ENCODE measurements at regions not wholly inside any gene's neighbourhood (a gene's known extent, or its start where the extent isn't known, plus 50 kb on each side); places are given as distances from the start of the nearest gene placed in this dataset.

DNA sequence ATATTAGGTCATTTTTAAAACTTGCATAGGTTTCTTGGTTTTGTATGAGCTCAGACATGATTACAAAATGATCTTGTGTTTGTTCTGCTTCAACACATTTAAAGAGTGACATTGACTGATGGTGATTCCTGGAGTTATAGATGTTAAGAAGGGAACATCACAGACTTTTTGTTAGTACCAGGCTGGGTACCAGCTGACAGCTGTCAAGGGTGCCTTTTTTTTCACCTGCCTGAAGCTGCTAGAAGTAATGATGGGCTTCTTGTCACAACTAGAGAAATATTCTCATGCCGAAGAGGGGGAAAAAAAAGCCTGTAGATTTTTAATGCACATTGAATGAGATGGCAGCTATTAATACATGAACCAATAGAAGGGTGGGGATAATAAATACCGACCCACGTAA lies 226.6 kb upstream of the TRAM1L1 start:
- H3K4me3 ChIP-seq (ENCODE audit: low read length), result no peak overlapping the region
- TF ChIP-seq, protein P1, sequence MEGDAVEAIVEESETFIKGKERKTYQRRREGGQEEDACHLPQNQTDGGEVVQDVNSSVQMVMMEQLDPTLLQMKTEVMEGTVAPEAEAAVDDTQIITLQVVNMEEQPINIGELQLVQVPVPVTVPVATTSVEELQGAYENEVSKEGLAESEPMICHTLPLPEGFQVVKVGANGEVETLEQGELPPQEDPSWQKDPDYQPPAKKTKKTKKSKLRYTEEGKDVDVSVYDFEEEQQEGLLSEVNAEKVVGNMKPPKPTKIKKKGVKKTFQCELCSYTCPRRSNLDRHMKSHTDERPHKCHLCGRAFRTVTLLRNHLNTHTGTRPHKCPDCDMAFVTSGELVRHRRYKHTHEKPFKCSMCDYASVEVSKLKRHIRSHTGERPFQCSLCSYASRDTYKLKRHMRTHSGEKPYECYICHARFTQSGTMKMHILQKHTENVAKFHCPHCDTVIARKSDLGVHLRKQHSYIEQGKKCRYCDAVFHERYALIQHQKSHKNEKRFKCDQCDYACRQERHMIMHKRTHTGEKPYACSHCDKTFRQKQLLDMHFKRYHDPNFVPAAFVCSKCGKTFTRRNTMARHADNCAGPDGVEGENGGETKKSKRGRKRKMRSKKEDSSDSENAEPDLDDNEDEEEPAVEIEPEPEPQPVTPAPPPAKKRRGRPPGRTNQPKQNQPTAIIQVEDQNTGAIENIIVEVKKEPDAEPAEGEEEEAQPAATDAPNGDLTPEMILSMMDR (IDR thresholded peaks at IDR 0.05; ENCODE audit: insufficient read depth, low read depth, low read length, missing control alignments), result no peak
- DNase-seq (ENCODE audit: low read depth), result no peak

DNA sequence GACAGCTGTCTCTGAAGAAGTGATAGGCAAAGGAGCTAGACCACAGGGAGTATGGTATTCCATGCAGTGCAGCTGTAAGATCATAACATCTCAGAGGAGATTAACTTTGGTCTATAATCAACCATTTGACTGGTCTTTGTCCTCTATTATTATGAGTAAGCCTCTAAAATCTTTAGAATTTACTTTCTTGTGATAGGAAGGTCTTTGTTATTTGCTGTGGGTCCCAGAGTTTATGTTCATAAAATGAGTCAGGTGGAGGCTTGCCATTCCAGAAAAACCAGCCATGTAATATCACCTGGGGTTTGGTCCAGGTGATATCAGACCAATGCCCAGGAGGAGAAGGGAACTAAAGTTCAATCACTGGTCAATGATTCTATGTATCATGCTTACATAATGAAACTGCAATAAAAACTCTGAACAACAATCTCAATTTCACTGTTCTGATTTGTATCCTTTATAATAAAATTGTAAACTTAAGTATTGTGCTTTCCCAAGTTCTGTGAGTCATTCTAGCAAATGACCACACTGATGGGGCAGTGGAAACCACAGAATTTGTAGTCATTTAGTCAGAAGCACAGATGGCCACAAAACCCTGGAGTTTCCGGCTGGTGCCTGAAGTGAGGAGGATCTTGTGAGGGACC lies 239.6 kb upstream of the TRAM1L1 start:
- H3K4me3 ChIP-seq (ENCODE audit: low read length), result no peak overlapping the region
- peak; percentile 72 for DNase-seq (ENCODE audit: low read depth)
- TF ChIP-seq, protein P1 (IDR thresholded peaks at IDR 0.05; ENCODE audit: insufficient read depth, low read depth, low read length, missing control alignments), result no peak

DNA sequence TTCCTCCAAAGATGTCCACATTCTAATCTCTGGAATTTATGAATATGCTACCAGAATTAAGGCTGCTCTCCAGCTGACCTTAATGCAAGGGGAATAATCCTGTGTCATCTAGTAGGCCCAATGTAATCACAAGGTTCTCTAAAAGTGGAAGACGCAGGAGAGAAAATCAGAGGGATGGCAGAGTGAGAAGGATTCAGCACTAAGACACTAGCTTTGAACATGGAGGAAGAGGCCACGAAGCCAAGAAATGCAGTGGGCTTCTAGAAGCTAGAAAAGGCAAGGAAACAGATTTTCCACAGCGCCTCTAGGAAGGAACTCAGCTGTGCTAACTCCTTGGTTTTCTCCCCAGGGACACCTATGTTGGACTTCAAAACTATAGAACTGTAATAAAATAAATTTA lies 240.7 kb upstream of the TRAM1L1 start:
- DNase-seq (ENCODE audit: low read depth), result no peak
- no peak overlapping the region for H3K4me3 ChIP-seq (ENCODE audit: low read length)
- TF ChIP-seq, protein P1 (IDR thresholded peaks at IDR 0.05; ENCODE audit: insufficient read depth, low read depth, low read length, missing control alignments), result no peak

DNA sequence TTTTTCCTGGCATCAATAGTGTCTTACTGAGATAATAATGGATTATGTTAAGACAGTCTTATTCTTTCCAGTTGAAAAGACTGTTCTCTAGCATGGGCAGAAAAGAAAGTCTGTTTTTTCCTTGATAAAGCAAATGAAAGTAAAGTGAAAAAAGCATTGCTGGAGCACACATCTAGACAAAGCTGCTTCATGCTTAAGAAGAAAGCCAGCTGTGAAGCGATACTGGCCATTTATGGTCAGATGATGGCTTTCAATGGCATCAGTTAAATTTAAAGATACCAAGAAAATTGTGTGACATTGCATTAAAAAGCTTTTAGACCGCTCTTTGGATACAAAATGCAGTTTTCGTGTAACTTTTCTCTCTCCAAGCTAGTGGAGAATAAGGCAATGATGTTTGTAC lies 242.1 kb upstream of the TRAM1L1 start:
- TF ChIP-seq, protein P1 (IDR thresholded peaks at IDR 0.05; ENCODE audit: insufficient read depth, low read depth, low read length, missing control alignments), result no peak
- DNase-seq (ENCODE audit: low read depth), result no peak
- no peak overlapping the region for H3K4me3 ChIP-seq (ENCODE audit: low read length)

DNA sequence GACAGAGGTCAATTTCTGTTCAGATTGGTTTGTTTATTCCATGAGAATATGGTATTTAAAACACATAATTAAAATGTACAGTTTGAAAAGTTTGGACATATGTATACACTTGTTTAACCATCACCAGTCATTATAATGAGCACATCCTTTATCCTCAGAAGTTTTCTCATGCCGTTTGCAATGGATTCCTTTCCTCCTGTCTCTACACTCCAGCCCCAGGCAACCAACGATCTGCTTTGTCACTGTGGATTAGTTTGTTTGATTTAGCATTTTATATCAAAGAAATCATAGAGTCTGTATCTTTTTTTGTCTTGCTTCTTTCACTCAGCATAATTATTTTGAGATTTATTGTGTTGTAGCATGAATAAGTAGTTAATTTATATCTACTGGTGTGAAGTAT lies 243.0 kb upstream of the TRAM1L1 start:
- TF ChIP-seq, protein P1 (IDR thresholded peaks at IDR 0.05; ENCODE audit: insufficient read depth, low read depth, low read length, missing control alignments), result no peak
- DNase-seq (ENCODE audit: low read depth), result no peak
- H3K4me3 ChIP-seq (ENCODE audit: low read length), result no peak overlapping the region

DNA sequence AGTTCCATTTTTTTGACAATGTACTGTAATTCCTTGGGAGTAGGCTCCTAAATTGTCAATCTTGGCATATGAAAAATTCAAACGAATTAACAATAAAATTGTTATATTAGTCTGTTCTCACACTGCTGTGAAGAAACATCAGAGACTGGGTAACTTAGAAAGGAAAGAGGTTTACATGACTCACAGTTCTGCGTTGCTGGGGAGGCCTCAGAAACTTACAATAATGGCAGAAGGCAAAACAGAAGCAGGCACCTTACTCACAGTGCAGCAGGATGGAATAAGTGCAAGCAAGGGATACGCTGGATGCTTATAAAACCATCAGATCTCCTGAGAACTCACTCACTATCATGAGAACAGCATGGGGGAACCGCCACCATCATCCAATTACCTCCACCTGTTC lies 246.4 kb upstream of the TRAM1L1 start:
- H3K4me3 ChIP-seq (ENCODE audit: low read length), result no peak overlapping the region
- TF ChIP-seq, protein P1 (IDR thresholded peaks at IDR 0.05; ENCODE audit: insufficient read depth, low read depth, low read length, missing control alignments), result no peak
- peak; percentile 7 for DNase-seq (ENCODE audit: low read depth)

All from epithelial cell of esophagus (primary cell).